ENCODE measurements at regions not wholly inside any gene's neighbourhood (a gene's known extent, or its start where the extent isn't known, plus 50 kb on each side); places are given as distances from the start of the nearest gene placed in this dataset.

- Histone ChIP-seq H3K27me3 (ENCODE audit: insufficient read depth, poor library complexity, severe bottlenecking) (no peaks in the 10 kb centered on the region), H3K4me3 (ENCODE audit: severe bottlenecking) (no peak overlapping the region), H3K9me3 (ENCODE audit: severe bottlenecking) (no peaks in the 10 kb centered on the region), H3K36me3 (ENCODE audit: low read depth) (no peaks in the 10 kb centered on the region), H3K27ac (ENCODE audit: poor library complexity, severe bottlenecking) (no peak overlapping the region), H3K4me1 (ENCODE audit: insufficient read depth, poor library complexity, severe bottlenecking) (no peaks in the 10 kb centered on the region)
- no peak for TF ChIP-seq CTCF (IDR thresholded peaks at IDR 0.05; ENCODE audit: poor library complexity, severe bottlenecking)
- DNase-seq (ENCODE audit: low spot score): no peak
- no peak for ATAC-seq (ENCODE audit: low read depth)
Measured at GRCh38 chr1:73824065-73824464, 373.9 kb downstream of the LRRIQ3 start.

- H3K4me1 ChIP-seq (ENCODE audit: insufficient read depth, poor library complexity, severe bottlenecking): no peaks in the 10 kb centered on the region
- H3K27me3 ChIP-seq (ENCODE audit: insufficient read depth, poor library complexity, severe bottlenecking): no peaks in the 10 kb centered on the region
- TF ChIP-seq CTCF (IDR thresholded peaks at IDR 0.05; ENCODE audit: poor library complexity, severe bottlenecking): no peak
- no peak overlapping the region for H3K27ac ChIP-seq (ENCODE audit: poor library complexity, severe bottlenecking)
- no peaks in the 10 kb centered on the region for H3K9me3 ChIP-seq (ENCODE audit: severe bottlenecking)
- H3K4me3 ChIP-seq (ENCODE audit: severe bottlenecking): no peak overlapping the region
- ATAC-seq (ENCODE audit: low read depth): no peak
- DNase-seq (ENCODE audit: low spot score): no peak
- no peaks in the 10 kb centered on the region for H3K36me3 ChIP-seq (ENCODE audit: low read depth)
Measured at GRCh38 chr1:73821520-73821919, 376.5 kb downstream of the LRRIQ3 start.

GRCh38 chr1:73820843-73821242 is 377.1 kb downstream of the LRRIQ3 start:
- TF ChIP-seq CTCF (IDR thresholded peaks at IDR 0.05; ENCODE audit: poor library complexity, severe bottlenecking): no peak
- DNase-seq (ENCODE audit: low spot score) (no peak), ATAC-seq (ENCODE audit: low read depth) (no peak)
- H3K36me3 ChIP-seq (ENCODE audit: low read depth): no peaks in the 10 kb centered on the region
- no peak overlapping the region for H3K27ac ChIP-seq (ENCODE audit: poor library complexity, severe bottlenecking)
- no peaks in the 10 kb centered on the region for H3K4me1 ChIP-seq (ENCODE audit: insufficient read depth, poor library complexity, severe bottlenecking)
- no peaks in the 10 kb centered on the region for H3K27me3 ChIP-seq (ENCODE audit: insufficient read depth, poor library complexity, severe bottlenecking)
- H3K9me3 ChIP-seq (ENCODE audit: severe bottlenecking): no peaks in the 10 kb centered on the region
- no peak overlapping the region for H3K4me3 ChIP-seq (ENCODE audit: severe bottlenecking)

- TF ChIP-seq CTCF (IDR thresholded peaks at IDR 0.05; ENCODE audit: poor library complexity, severe bottlenecking): no peak
- no peaks in the 10 kb centered on the region for H3K36me3 ChIP-seq (ENCODE audit: low read depth)
- H3K9me3 ChIP-seq (ENCODE audit: severe bottlenecking): no peaks in the 10 kb centered on the region
- no peaks in the 10 kb centered on the region for H3K4me1 ChIP-seq (ENCODE audit: insufficient read depth, poor library complexity, severe bottlenecking)
- ATAC-seq (ENCODE audit: low read depth): no peak
- no peak overlapping the region for H3K4me3 ChIP-seq (ENCODE audit: severe bottlenecking)
- no peaks in the 10 kb centered on the region for H3K27me3 ChIP-seq (ENCODE audit: insufficient read depth, poor library complexity, severe bottlenecking)
- no peak overlapping the region for H3K27ac ChIP-seq (ENCODE audit: poor library complexity, severe bottlenecking)
- no peak for DNase-seq (ENCODE audit: low spot score)
Measured at GRCh38 chr1:73813716-73814115, 384.3 kb downstream of the LRRIQ3 start.

GRCh38 chr1:73813236-73813635 is 384.7 kb downstream of the LRRIQ3 start:
- Histone ChIP-seq H3K27me3 (ENCODE audit: insufficient read depth, poor library complexity, severe bottlenecking) (no peaks in the 10 kb centered on the region), H3K27ac (ENCODE audit: poor library complexity, severe bottlenecking) (no peak overlapping the region), H3K4me3 (ENCODE audit: severe bottlenecking) (no peak overlapping the region), H3K36me3 (ENCODE audit: low read depth) (no peaks in the 10 kb centered on the region), H3K4me1 (ENCODE audit: insufficient read depth, poor library complexity, severe bottlenecking) (no peaks in the 10 kb centered on the region), H3K9me3 (ENCODE audit: severe bottlenecking) (no peaks in the 10 kb centered on the region)
- no peak for DNase-seq (ENCODE audit: low spot score)
- no peak for ATAC-seq (ENCODE audit: low read depth)
- no peak for TF ChIP-seq CTCF (IDR thresholded peaks at IDR 0.05; ENCODE audit: poor library complexity, severe bottlenecking)

All from RWPE2 (cell line).